ENCODE measurements at regions not wholly inside any gene's neighbourhood (a gene's known extent, or its start where the extent isn't known, plus 50 kb on each side); places are given as distances from the start of the nearest gene placed in this dataset.

DNA sequence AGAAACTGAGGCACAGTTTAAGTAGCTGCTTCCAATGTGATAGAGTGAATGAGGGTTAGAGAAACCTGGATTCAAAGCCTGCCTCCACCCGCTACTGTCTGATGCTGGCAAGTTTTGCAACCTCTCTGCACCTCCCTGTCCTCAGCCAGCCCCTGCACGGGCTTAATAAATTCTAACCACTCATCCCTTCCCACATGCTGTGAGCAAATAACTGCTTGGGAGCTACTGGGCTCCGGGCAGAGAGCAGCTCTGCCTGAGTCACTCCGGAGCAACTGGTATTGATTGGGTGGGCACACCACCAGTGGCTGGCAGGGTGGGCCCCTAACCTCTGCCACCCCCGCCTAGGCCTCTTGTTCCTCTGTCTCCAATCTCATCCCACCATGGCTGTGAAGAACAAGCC is 104.3 kb upstream of the SYT13 start (continued):
- TF ChIP-seq, protein P1, sequence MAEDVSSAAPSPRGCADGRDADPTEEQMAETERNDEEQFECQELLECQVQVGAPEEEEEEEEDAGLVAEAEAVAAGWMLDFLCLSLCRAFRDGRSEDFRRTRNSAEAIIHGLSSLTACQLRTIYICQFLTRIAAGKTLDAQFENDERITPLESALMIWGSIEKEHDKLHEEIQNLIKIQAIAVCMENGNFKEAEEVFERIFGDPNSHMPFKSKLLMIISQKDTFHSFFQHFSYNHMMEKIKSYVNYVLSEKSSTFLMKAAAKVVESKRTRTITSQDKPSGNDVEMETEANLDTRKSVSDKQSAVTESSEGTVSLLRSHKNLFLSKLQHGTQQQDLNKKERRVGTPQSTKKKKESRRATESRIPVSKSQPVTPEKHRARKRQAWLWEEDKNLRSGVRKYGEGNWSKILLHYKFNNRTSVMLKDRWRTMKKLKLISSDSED (CRISPR knock-in tag; IDR thresholded peaks at IDR 0.05), result no peak
- TF ChIP-seq, protein P2, sequence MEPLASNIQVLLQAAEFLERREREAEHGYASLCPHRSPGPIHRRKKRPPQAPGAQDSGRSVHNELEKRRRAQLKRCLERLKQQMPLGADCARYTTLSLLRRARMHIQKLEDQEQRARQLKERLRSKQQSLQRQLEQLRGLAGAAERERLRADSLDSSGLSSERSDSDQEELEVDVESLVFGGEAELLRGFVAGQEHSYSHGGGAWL (CRISPR knock-in tag; IDR thresholded peaks at IDR 0.05), result no peak
- TF ChIP-seq, protein P3, sequence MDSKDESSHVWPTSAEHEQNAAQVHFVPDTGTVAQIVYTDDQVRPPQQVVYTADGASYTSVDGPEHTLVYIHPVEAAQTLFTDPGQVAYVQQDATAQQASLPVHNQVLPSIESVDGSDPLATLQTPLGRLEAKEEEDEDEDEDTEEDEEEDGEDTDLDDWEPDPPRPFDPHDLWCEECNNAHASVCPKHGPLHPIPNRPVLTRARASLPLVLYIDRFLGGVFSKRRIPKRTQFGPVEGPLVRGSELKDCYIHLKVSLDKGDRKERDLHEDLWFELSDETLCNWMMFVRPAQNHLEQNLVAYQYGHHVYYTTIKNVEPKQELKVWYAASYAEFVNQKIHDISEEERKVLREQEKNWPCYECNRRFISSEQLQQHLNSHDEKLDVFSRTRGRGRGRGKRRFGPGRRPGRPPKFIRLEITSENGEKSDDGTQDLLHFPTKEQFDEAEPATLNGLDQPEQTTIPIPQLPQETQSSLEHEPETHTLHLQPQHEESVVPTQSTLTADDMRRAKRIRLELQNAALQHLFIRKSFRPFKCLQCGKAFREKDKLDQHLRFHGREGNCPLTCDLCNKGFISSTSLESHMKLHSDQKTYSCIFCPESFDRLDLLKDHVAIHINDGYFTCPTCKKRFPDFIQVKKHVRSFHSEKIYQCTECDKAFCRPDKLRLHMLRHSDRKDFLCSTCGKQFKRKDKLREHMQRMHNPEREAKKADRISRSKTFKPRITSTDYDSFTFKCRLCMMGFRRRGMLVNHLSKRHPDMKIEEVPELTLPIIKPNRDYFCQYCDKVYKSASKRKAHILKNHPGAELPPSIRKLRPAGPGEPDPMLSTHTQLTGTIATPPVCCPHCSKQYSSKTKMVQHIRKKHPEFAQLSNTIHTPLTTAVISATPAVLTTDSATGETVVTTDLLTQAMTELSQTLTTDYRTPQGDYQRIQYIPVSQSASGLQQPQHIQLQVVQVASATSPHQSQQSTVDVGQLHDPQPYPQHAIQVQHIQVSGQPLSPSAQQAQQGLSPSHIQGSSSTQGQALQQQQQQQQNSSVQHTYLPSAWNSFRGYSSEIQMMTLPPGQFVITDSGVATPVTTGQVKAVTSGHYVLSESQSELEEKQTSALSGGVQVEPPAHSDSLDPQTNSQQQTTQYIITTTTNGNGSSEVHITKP (CRISPR knock-in tag; IDR thresholded peaks at IDR 0.05; ENCODE audit: low read depth), result no peak
- TF ChIP-seq, protein P4, sequence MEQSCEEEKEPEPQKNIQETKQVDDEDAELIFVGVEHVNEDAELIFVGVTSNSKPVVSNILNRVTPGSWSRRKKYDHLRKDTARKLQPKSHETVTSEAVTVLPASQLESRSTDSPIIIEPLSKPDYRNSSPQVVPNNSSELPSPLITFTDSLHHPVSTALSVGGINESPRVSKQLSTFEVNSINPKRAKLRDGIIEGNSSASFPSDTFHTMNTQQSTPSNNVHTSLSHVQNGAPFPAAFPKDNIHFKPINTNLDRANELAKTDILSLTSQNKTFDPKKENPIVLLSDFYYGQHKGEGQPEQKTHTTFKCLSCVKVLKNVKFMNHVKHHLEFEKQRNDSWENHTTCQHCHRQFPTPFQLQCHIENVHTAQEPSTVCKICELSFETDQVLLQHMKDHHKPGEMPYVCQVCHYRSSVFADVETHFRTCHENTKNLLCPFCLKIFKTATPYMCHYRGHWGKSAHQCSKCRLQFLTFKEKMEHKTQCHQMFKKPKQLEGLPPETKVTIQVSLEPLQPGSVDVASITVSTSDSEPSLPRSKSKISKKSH (CRISPR knock-in tag; IDR thresholded peaks at IDR 0.05; ENCODE audit: borderline replicate concordance), result no peak
- no peak for TF ChIP-seq ZFP41 (CRISPR knock-in tag; IDR thresholded peaks at IDR 0.05; ENCODE audit: borderline replicate concordance)
- peak; percentile 41; the same call in 1 of the 2 replicates for TF ChIP-seq SALL1 (CRISPR knock-in tag; IDR thresholded peaks at IDR 0.05)
- TF ChIP-seq FOXA1 (IDR thresholded peaks at IDR 0.05), result no peak
- no peak for TF ChIP-seq FOXA1 (CRISPR knock-in tag; IDR thresholded peaks at IDR 0.05)
- TF ChIP-seq ZNF724P (CRISPR knock-in tag; IDR thresholded peaks at IDR 0.05; ENCODE audit: borderline replicate concordance), result no peak
- TF ChIP-seq HIVEP1 (CRISPR knock-in tag; IDR thresholded peaks at IDR 0.05), result no peak
- TF ChIP-seq, protein P5, sequence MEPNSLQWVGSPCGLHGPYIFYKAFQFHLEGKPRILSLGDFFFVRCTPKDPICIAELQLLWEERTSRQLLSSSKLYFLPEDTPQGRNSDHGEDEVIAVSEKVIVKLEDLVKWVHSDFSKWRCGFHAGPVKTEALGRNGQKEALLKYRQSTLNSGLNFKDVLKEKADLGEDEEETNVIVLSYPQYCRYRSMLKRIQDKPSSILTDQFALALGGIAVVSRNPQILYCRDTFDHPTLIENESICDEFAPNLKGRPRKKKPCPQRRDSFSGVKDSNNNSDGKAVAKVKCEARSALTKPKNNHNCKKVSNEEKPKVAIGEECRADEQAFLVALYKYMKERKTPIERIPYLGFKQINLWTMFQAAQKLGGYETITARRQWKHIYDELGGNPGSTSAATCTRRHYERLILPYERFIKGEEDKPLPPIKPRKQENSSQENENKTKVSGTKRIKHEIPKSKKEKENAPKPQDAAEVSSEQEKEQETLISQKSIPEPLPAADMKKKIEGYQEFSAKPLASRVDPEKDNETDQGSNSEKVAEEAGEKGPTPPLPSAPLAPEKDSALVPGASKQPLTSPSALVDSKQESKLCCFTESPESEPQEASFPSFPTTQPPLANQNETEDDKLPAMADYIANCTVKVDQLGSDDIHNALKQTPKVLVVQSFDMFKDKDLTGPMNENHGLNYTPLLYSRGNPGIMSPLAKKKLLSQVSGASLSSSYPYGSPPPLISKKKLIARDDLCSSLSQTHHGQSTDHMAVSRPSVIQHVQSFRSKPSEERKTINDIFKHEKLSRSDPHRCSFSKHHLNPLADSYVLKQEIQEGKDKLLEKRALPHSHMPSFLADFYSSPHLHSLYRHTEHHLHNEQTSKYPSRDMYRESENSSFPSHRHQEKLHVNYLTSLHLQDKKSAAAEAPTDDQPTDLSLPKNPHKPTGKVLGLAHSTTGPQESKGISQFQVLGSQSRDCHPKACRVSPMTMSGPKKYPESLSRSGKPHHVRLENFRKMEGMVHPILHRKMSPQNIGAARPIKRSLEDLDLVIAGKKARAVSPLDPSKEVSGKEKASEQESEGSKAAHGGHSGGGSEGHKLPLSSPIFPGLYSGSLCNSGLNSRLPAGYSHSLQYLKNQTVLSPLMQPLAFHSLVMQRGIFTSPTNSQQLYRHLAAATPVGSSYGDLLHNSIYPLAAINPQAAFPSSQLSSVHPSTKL (CRISPR knock-in tag; IDR thresholded peaks at IDR 0.05), result 0 out of 2 replicates have a peak, but pooled peaks have one; percentile 24
- TF ChIP-seq MTA3 (CRISPR knock-in tag; IDR thresholded peaks at IDR 0.05), result no peak
- 0 out of 2 replicates have a peak, but pooled peaks have one; percentile 0 for TF ChIP-seq CEBPB (IDR thresholded peaks at IDR 0.05; ENCODE audit: borderline replicate concordance, low read depth, low read length)
- TF ChIP-seq SIN3A (IDR thresholded peaks at IDR 0.05; ENCODE audit: borderline replicate concordance, low read depth, low read length), result no peak
- no peak for TF ChIP-seq NR2C2 (CRISPR knock-in tag; IDR thresholded peaks at IDR 0.05; ENCODE audit: borderline replicate concordance)
- no peak for TF ChIP-seq ZNF263 (CRISPR knock-in tag; IDR thresholded peaks at IDR 0.05)
- no peak for TF ChIP-seq ZNF33A (CRISPR knock-in tag; IDR thresholded peaks at IDR 0.05; ENCODE audit: borderline replicate concordance)
- TF ChIP-seq ZNF230 (CRISPR knock-in tag; IDR thresholded peaks at IDR 0.05), result no peak
